ENCODE measurements at regions not wholly inside any gene's neighbourhood (a gene's known extent, or its start where the extent isn't known, plus 50 kb on each side); places are given as distances from the start of the nearest gene placed in this dataset.
A peak's percentile ranks its signal among the peaks of the same experiment; 100 is the strongest.
"Not testable (repeated sequence)": the region's sequence is repeated elsewhere in the genome, so short reads cannot be mapped to it uniquely, and the experiment has no call there.

- DNase-seq (ENCODE audit: low read depth in 4 of 4, low spot score in 1 of 4): no peak
Measured at GRCh38 chr12:107826276-107826675, 51.8 kb downstream of the ASCL4 start.

DNA sequence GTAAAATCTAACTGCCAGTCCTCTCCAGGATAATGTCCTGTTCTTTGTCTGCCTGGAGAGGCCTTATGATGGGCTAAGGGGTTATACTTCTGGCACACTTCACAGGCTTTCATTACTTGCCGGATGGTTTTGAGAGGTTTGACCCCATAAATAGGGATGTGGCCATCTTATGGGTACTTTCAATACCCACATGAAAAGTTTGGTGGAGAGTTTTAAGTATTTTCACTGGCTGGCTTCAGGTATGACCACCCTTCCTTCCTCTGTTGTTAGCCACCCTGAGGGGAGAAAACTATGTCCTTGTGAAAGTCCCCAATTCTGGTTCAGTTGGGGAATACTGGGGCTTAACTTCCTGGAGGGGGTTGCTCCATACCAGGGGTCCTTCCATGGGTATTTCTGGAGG is 54.8 kb downstream of the ASCL4 start:
- DNase-seq (ENCODE audit: low read depth in 4 of 4, low spot score in 1 of 4): no peak

DNA sequence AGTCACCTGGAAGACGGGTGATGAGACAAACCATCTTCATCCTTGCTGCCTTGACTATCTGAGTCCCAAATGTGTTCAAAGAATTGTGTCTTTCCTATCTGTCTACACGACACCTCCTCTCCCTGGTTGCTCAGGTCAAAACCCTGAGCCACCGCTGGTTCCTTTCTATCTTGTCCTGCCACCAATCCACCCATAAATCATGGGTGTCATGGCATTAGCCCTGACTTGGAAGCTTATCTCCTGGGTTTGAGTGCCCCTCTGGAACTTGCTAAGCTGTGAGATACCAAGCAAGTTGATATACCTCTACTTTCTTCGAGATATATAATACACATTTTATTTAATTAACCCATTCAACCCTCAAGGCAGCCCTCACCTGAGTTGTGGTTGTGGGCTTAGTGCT is 57.9 kb downstream of the ASCL4 start:
- no peak for DNase-seq (ENCODE audit: low read depth in 4 of 4, low spot score in 1 of 4)

DNA sequence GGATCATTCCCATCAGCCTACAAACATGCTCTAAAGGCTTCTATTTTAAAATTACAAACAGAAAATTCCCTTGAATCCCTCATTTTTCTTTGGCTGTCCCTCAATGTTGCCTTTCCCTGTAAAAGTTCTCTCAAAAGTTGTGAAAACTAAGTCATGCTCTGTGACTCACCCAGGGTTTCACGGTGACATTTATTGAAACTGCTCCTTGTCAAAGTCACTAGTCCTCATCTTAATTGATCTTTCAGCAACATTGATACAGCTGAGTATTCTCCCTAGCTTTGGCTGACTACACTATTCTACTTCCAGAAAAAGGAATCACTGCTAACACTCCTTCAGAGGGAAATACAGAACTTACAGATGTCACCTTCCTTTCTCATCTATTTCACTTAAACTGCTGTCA is 65.7 kb downstream of the ASCL4 start:
- no peak for DNase-seq (ENCODE audit: low read depth in 4 of 4, low spot score in 1 of 4)

- DNase-seq (ENCODE audit: low read depth in 4 of 4, low spot score in 1 of 4): no peak
Measured at GRCh38 chr12:107843351-107844311, 69.1 kb downstream of the ASCL4 start.

DNA sequence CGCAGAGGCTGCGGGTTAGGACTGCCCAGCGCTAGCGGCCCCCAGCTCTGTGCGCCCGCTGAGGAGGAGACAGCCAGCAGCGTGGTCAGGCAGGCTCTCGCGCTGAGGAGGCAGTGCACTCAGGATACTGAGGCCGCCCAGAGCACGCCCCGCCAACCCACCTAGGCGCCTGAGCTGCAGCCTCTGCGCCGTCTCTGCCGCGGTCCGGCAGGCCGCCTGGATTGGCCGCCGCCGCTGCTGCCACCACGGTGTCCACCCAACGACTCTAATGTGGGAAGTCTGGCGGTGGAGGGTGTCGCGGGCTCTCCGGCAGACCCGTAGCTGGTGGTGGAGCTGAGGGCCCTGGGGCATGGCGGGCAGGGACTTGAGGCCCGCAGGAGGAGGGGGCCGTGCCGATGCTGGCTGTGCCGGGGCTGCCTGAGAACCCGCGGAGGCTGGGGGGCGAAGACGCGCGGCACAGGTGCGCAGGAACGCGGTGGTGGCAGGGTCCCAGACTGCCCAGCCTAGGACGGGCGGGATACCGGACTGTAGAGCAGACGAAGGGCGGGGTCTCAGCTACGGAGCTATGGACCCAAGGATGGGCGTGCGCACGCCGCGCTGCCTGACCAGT is 69.9 kb downstream of the ASCL4 start:
- no peak for DNase-seq (ENCODE audit: low read depth in 4 of 4, low spot score in 1 of 4)

GRCh38 chr12:107845226-107845979 is 70.9 kb downstream of the ASCL4 start:
- no peak for DNase-seq (ENCODE audit: low read depth in 4 of 4, low spot score in 1 of 4)

GRCh38 chr12:107845980-107846659 is 71.6 kb downstream of the ASCL4 start:
- DNase-seq (ENCODE audit: low read depth in 4 of 4, low spot score in 1 of 4): no peak

DNA sequence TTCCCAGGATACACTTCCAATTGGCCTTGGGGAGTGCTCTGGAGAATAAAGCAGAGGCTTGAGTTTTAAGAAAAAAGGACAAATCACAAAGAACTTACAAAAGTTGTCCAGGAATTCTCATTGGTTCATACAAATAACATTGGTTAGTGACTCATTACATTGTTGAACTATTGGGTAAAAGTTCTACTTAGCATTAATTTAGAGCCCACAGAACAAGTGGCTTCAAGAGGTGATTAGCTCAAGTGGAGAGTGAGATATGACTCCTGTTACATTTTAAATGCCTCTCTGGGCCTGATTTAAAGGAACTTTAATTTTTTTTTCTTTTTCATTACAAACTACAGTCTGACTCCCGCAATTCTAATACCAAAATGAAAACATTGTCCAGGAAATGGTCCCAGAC is 72.9 kb downstream of the ASCL4 start:
- DNase-seq (ENCODE audit: low read depth in 4 of 4, low spot score in 1 of 4): no peak

GRCh38 chr12:107847830-107848229 is 73.3 kb downstream of the ASCL4 start:
- DNase-seq (ENCODE audit: low read depth in 4 of 4, low spot score in 1 of 4): no peak

DNA sequence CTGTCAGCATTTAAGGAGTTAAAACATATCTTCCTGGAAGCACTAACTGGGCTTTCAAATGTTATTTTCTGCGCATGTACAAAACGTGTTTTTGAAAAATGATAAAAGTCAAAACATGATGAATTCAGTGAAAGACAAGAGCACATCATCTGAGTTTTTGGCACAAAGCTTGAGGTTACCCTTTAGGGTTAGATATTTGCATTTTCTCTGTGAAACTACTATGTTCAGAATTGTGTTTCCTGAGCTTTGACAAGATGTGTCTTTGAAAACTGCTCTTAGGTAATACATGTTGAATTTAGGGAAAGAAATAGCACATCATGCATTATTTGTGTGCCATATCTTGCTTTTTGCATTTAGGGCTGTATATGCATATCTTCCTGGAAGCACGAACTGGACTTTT is 79.0 kb downstream of the ASCL4 start:
- DNase-seq (ENCODE audit: low read depth in 4 of 4, low spot score in 1 of 4): no peak

DNA sequence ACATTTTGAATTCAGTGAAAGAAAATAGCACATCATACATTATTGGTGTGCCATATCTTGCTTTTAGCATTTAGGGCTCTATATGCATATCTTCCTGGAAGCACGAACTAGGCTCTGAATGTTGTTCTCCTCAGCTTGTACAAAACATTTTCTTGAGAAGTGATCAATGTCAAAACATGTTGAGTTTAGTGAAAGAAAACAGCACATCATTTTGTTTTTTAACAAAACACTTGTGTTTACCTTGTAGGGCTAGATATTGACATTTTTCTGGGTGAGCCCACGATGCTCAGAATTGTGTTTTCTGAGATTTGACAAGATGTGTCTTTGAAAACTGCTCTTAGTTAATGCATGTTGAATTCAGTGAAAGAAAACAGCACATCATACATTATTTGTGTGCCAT is 81.0 kb downstream of the ASCL4 start:
- no peak for DNase-seq (ENCODE audit: low read depth in 4 of 4, low spot score in 1 of 4)

DNA sequence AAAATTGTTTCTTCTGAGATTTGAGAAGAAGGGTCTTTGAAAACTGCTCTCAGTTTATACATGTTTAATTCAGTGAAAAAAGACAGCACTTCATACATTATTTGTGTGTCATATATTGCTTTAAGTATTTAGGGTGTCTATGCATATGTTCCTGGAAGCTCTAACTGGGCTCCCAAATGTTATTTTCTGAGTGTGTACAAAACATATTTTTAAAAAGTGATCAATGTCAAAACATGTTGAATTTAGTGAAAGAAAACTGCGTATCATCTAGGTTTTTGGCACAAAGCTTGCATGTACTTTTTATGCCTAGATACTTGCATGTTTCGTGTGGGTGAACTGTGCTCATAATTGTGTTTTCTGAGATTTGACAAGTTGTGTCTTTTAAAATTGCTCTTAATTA is 81.6 kb downstream of the ASCL4 start:
- no peak for DNase-seq (ENCODE audit: low read depth in 4 of 4, low spot score in 1 of 4)

GRCh38 chr12:107857191-107857590 is 82.7 kb downstream of the ASCL4 start:
- DNase-seq (ENCODE audit: low read depth in 4 of 4, low spot score in 1 of 4): no peak

DNA sequence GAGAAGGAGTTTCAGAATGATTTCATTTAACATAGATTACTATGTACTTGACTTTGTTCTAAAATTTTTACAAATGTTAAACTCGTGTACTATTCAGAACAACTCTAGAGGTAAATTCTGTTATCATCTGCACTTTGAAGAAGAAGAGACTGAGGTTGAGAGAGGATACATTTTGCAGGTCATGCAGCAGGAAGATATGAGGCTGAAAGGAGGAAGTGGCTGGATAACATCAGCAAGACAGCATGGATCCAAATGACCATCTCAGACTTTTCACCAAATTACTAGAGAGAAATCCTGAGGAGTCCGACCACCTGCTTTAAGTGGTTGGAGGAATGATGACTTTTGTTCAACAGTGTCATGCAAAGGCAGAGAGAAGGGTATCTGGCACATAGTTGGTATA is 84.9 kb downstream of the ASCL4 start:
- no peak for DNase-seq (ENCODE audit: low read depth in 4 of 4, low spot score in 1 of 4)

DNA sequence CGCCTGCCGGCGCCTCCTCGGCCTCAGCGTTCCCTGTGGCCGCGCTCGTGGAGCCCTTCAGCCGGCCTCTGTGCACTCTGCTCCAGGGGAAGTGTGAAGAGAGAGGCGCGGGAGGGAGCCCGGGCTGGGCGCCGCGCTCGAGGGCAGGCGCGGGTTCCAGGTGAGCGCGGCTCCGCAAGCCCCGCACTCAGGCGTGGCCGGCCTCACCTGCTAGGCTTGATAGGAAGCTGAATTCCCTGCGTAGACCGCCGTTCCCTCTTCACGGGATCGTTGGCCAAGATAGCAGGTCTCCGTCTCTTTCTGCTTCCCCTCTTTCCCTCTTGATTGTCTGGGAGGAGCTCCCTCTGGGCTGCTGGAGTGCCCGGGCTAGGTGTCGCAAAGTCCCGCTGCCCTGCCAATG is 89.7 kb downstream of the ASCL4 start:
- no peak for DNase-seq (ENCODE audit: low read depth in 4 of 4, low spot score in 1 of 4)

- DNase-seq (ENCODE audit: low read depth in 4 of 4, low spot score in 1 of 4): not testable (repeated sequence)
Measured at GRCh38 chr12:107864727-107865126, 90.2 kb downstream of the ASCL4 start.

DNA sequence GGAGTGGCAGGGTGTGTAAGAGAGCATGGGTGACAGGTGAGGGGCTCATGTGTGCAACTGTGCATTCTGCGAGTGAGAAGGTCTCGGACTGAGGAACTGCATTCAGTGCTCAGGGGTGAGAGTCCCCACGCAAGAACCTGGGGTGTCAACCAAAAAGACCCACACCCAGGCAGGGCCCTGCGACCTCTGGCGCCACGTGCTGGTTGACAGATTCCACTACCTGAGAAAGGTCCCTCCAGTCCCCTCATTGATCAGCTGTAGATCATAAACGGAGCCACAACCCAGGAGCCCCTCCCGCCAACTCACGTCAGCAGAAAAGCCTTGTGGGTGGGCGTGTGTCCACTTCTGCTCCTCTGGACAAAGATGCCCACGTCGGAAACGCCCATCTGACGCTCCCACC is 98.7 kb downstream of the ASCL4 start:
- DNase-seq (ENCODE audit: low read depth in 4 of 4, low spot score in 1 of 4): no peak

GRCh38 chr12:107875786-107876185 is 101.3 kb downstream of the ASCL4 start:
- DNase-seq (ENCODE audit: low read depth in 4 of 4, low spot score in 1 of 4): no peak

- DNase-seq (ENCODE audit: low read depth in 4 of 4, low spot score in 1 of 4): peak in 2 of 4 experiments; percentile 17 to 28
Measured at GRCh38 chr12:107884769-107885694, 110.5 kb downstream of the ASCL4 start.
